Upper lobe of left lung (tissue), 4 donors: ENCODE measurements at regions not wholly inside any gene's neighbourhood (a gene's known extent, or its start where the extent isn't known, plus 50 kb on each side); places are given as distances from the start of the nearest gene placed in this dataset.

ENCODE experiments used
- POLR2AphosphoS5 ChIP-seq, 2 donors: sonication (generic); formaldehyde crosslinking; IDR thresholded peaks; one replicate each; pipeline ENCODE4 v1.5.1; 2017; ENCODE audit warnings: antibody characterized with exemption in 2 of 2
- TF ChIP-seq, protein P1 (sequence below), 6 experiments: fragments of 450-650 bp in 4 of 6; fragments of 200-600 bp in 2 of 6; sonication (generic) in 2 of 6; IDR thresholded peaks; one replicate each; pipeline ENCODE4 v1.5.1; 2016 to 2019; ENCODE audit warnings: antibody characterized with exemption in 6 of 6

DNA sequence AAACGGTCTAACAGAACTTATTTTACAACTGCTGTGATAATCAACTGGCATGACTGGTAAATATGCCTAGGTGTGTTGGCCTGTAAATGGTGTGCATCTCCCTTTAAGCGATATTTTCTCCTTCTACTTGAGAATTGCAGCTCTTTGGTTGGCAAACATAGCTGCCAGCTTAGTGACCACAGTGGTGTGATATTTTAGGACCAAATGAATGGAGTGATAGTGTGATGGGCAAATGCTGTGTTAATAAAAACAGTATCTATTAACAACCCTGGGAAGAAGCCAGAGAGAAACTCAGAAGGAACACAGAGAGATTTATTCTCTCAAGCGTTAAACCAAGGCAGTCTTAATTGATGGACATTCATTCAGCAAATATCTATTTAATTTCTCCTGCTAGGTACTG is 278.4 kb downstream of the AACS start:
- TF ChIP-seq, protein P1, sequence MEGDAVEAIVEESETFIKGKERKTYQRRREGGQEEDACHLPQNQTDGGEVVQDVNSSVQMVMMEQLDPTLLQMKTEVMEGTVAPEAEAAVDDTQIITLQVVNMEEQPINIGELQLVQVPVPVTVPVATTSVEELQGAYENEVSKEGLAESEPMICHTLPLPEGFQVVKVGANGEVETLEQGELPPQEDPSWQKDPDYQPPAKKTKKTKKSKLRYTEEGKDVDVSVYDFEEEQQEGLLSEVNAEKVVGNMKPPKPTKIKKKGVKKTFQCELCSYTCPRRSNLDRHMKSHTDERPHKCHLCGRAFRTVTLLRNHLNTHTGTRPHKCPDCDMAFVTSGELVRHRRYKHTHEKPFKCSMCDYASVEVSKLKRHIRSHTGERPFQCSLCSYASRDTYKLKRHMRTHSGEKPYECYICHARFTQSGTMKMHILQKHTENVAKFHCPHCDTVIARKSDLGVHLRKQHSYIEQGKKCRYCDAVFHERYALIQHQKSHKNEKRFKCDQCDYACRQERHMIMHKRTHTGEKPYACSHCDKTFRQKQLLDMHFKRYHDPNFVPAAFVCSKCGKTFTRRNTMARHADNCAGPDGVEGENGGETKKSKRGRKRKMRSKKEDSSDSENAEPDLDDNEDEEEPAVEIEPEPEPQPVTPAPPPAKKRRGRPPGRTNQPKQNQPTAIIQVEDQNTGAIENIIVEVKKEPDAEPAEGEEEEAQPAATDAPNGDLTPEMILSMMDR (IDR thresholded peaks at IDR 0.05) = no peak
- TF ChIP-seq POLR2AphosphoS5 (IDR thresholded peaks at IDR 0.05) = no peak
